ENCODE measurements at regions not wholly inside any gene's neighbourhood (a gene's known extent, or its start where the extent isn't known, plus 50 kb on each side); places are given as distances from the start of the nearest gene placed in this dataset.

- TF ChIP-seq CTCF (IDR thresholded peaks at IDR 0.05) (no peak), EZH2 (IDR thresholded peaks at IDR 0.05) (no peak), EZH2phosphoT487 (IDR thresholded peaks at IDR 0.05) (no peak)
Observed at GRCh38 chr7:51444936-51445335, 128.3 kb upstream of the COBL start.

Data from neural progenitor cell (in vitro differentiated cells).